Activated T-cell treated with anti-CD3 and anti-CD28 coated beads, Interleukin-2, amount 50 U/mL, for 24 hours (primary cell): ENCODE measurements at regions not wholly inside any gene's neighbourhood (a gene's known extent, or its start where the extent isn't known, plus 50 kb on each side); places are given as distances from the start of the nearest gene placed in this dataset.
"Not testable (repeated sequence)": the region's sequence is repeated elsewhere in the genome, so short reads cannot be mapped to it uniquely, and the experiment has no call there.

ENCODE experiments used
- DNase-seq: peaks from one replicate; pipeline ENCODE4 v3.0.0-alpha.2; 2020
- H3K27ac Mint-ChIP-seq: 2 replicates; pipeline ENCODE4 v1.8.0; 2020; ENCODE audit warnings: mild to moderate bottlenecking, mixed read lengths
- H3K27me3 Mint-ChIP-seq: 2 replicates; pipeline ENCODE4 v1.8.0; 2020; ENCODE audit warnings: mixed read lengths
- H3K36me3 Mint-ChIP-seq: 2 replicates; pipeline ENCODE4 v1.8.0; 2020; ENCODE audit warnings: low read depth, mixed read lengths
- H3K4me1 Mint-ChIP-seq: 2 replicates; pipeline ENCODE4 v1.8.0; 2020; ENCODE audit warnings: low read depth, mixed read lengths
- H3K4me3 Mint-ChIP-seq: 2 replicates; pipeline ENCODE4 v1.8.0; 2020; ENCODE audit warnings: mild to moderate bottlenecking, moderate library complexity, mixed read lengths
- H3K9me3 Mint-ChIP-seq: 2 replicates; pipeline ENCODE4 v1.8.0; 2020; ENCODE audit warnings: mixed read lengths

DNA sequence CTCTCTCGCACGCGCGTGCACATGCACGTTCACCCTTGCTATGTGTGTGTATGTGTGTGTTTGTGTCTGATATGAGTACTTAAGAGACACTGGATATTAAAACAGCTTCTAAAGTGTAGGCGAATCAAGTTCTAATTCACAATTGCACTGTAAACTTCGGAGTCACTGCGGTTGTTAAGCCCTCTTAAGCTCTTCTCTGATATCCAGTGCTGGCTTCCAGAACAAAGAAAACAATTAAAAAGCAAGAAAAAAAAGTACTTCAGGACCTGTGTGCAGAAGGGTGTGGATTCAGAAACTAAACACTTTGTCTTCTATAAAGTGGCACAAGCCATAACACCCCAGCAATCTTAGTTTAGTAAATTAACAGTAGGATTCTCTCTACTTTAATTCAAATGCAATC lies 300.2 kb downstream of the PCDH7 start:
- Mint-ChIP-seq H3K27ac (no peak overlapping the region), H3K4me1 (no peaks in the 10 kb centered on the region), H3K4me3 (no peak overlapping the region), H3K36me3 (no peaks in the 10 kb centered on the region), H3K27me3 (no peaks in the 10 kb centered on the region), H3K9me3 (peaks cover 10% of the 10 kb centered on the region)
- no peak for DNase-seq

DNA sequence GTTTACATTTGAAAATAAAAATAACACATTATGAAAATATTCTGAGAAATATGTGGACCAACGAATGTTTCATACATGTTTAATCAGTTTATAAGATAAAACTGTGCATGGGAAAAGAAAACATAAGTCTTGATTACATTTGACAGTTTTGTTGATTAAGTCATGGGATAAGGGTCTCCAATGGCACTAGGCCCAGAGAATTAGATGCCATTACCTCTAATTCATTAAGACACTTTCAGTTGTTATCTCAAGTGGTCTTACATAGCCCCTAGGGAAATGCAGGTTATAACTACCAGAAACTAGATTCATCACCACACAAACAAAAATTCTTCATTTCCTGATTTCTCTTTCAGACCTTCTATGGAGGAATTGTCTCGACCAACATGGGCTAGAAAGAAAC lies 300.8 kb downstream of the PCDH7 start:
- no peak for DNase-seq
- Mint-ChIP-seq H3K27ac (no peak overlapping the region), H3K4me3 (no peak overlapping the region), H3K27me3 (no peaks in the 10 kb centered on the region), H3K36me3 (no peaks in the 10 kb centered on the region), H3K9me3 (peaks cover 10% of the 10 kb centered on the region), H3K4me1 (no peaks in the 10 kb centered on the region)

DNA sequence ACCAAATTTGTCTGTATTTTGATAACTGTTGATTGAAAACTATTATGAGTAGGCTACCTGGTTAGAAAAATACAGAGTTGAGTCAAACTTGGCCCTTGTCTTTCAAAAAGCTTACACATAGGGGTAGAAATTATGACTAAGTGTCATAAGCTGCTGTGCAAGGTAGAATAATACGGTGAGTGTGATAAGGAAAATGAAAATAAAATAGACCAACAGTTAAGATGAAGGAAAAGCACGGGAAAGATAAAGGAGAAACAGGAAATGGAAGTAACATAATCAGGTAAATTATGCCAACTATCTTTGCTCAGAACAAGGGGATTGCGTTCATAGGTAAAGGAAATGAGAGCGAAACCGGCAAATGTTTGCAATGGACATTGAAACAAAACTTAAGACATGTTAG lies 302.5 kb downstream of the PCDH7 start:
- DNase-seq = no peak
- H3K27me3 Mint-ChIP-seq = no peaks in the 10 kb centered on the region

DNA sequence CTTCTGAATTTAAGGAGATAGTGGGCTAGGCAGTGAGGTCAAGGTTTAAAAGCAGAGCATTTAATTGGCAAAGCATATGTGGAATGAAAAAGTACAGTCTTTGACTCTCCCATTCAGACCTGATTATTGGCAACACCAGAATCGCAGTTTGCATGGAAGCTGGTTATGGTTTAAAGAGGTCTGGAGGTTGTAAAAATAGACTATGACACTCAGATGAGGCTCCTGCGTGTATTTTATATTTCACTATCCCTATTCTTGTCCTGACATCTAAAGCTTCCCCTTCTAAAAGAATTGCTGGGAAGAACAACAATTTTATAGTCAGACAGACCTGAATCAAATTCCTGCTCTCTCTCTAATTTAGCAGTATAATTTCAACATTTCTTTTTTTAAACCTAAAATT lies 302.9 kb downstream of the PCDH7 start:
- no peak for DNase-seq
- Mint-ChIP-seq H3K27me3 (no peaks in the 10 kb centered on the region), H3K27ac (no peak overlapping the region), H3K36me3 (no peaks in the 10 kb centered on the region), H3K9me3 (peaks cover 10% of the 10 kb centered on the region), H3K4me1 (no peaks in the 10 kb centered on the region), H3K4me3 (no peak overlapping the region)

More for the DNA sequence above, 302.5 kb downstream of the PCDH7 start:
- peaks cover 10% of the 10 kb centered on the region for H3K9me3 Mint-ChIP-seq
- no peak overlapping the region for H3K4me3 Mint-ChIP-seq
- H3K36me3 Mint-ChIP-seq = no peaks in the 10 kb centered on the region
- H3K4me1 Mint-ChIP-seq = no peaks in the 10 kb centered on the region
- no peak overlapping the region for H3K27ac Mint-ChIP-seq

DNA sequence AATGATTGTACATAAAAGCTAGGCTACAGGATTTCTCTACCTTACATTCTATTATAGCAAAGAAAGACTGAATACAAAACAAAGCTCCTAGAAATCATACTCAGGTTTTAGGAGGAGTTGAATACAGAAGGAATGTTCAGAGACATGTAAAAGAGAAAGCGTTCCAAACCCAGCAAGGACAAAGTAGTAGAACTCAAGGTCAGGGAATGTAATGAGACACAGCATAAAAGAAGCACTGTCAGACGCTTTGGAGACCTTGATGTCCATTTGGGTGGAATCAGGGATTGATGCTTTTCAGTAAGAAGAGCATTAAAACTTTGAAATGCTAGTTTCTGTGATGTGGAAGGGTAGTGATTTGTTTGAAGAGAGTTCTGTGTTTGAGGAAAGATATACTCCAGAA lies 303.6 kb downstream of the PCDH7 start:
- Mint-ChIP-seq H3K4me3 (no peak overlapping the region), H3K9me3 (peaks cover 10% of the 10 kb centered on the region), H3K36me3 (no peaks in the 10 kb centered on the region), H3K4me1 (no peaks in the 10 kb centered on the region), H3K27ac (no peak overlapping the region), H3K27me3 (no peaks in the 10 kb centered on the region)
- DNase-seq = no peak

DNA sequence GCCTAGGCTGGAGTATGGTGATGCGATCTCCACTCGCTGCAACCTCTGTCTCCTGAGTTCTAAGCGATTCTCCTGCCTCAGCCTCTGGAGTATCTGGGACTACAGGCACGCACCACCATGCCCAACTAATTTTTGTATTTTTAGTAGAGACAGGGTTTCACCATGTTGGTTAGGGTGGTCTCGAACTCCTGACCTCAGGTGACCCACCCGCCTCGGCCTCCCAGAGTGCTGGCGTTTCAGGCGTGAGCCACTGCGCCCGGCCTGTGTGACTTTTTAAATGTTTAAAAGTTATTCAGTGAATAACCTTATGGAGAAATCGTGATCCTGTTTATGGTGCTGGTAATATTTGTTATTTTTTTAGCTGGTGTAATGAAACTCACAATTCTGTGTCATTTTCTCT lies 304.6 kb downstream of the PCDH7 start:
- not testable (repeated sequence) for H3K9me3 Mint-ChIP-seq, H3K36me3 Mint-ChIP-seq, H3K27ac Mint-ChIP-seq, DNase-seq, H3K27me3 Mint-ChIP-seq, H3K4me1 Mint-ChIP-seq, H3K4me3 Mint-ChIP-seq

DNA sequence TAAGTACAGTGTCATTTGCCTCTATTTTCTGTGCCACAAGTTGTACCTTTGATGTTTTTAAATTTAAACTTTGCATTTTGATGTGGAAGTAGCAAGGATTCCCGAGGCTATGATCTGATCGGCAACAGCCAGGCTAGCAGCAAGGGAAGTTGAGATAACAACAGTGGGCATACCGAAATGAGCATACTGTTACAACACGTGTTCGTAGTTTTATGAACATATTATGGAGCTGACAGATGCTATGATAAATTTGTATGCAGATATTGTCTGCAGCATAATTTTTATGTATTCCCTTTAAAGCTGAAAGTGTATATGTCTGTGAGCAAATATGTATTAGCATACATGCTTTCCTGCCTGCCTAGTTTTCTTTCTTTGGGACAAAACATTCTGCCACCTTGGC lies 306.1 kb downstream of the PCDH7 start:
- Mint-ChIP-seq H3K9me3 (peaks cover 7% of the 10 kb centered on the region), H3K27me3 (no peaks in the 10 kb centered on the region), H3K4me1 (no peaks in the 10 kb centered on the region), H3K36me3 (no peaks in the 10 kb centered on the region), H3K4me3 (no peak overlapping the region), H3K27ac (no peak overlapping the region)
- no peak for DNase-seq

DNA sequence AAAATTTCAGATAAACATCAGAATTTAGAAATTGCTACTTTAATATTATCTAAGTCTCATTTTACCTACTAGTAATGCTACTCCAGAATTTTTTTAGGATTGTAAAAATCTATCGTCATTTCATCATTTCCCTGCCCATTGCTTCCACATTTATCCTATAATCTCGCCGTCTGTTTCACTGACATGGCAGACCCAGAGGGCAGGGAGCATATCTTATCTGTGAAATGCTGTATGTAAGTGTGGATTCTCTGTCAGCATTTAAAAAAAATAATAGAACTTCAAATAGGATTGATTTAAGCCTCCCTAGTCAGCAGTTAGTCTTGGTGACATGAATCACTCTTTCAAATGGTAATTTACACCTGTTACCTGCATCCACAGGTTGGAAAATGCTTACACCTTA lies 314.4 kb downstream of the PCDH7 start:
- no peak for DNase-seq
- Mint-ChIP-seq H3K36me3 (no peaks in the 10 kb centered on the region), H3K9me3 (peaks cover 13% of the 10 kb centered on the region), H3K27ac (no peak overlapping the region), H3K4me1 (no peaks in the 10 kb centered on the region), H3K4me3 (no peak overlapping the region), H3K27me3 (no peaks in the 10 kb centered on the region)

DNA sequence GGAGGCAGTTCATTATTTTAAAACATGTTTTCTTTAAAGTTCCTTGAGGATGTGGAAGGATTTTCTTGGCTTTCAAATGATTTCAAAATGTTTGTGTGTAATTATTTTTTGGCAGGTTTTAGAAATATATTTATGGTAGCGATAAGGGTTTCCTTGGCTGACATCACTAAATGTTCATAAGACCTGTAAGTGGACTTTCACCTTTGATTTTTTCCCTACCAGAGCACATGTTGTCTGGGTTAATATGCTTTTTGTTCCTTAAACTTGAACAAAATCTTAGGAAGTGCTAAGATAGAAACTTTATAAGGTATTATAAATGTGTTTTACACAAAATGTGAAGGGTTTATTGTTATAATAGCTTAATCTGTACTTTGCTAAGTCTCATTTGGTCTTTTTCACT lies 315.6 kb downstream of the PCDH7 start:
- Mint-ChIP-seq H3K9me3 (peaks cover 13% of the 10 kb centered on the region), H3K4me1 (no peaks in the 10 kb centered on the region), H3K36me3 (no peaks in the 10 kb centered on the region), H3K27me3 (no peaks in the 10 kb centered on the region), H3K4me3 (no peak overlapping the region), H3K27ac (no peak overlapping the region)
- DNase-seq = no peak

DNA sequence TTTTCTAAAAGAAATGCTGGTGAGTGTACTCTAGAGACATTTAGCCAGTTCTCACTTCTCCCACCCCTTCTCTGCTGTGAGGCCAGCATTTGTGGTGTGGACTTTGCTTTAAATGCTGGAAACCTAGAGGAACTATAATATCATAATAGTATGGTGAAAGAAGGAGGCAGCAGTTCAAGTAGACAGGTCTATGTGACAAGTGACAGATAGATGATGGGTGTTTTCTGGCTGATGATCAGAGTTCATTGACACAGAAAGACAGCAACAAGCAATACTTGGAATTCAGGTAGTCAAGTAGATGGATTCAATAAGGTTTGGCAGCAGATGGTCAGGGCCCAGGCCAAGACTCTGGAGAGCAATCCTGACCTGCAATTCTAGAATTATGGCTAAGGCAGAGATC lies 317.5 kb downstream of the PCDH7 start:
- H3K27ac Mint-ChIP-seq = no peak overlapping the region
- H3K4me3 Mint-ChIP-seq = no peak overlapping the region
- DNase-seq = no peak
- H3K4me1 Mint-ChIP-seq = no peaks in the 10 kb centered on the region
- H3K9me3 Mint-ChIP-seq = peaks cover 17% of the 10 kb centered on the region
- H3K36me3 Mint-ChIP-seq = no peaks in the 10 kb centered on the region
- H3K27me3 Mint-ChIP-seq = no peaks in the 10 kb centered on the region

DNA sequence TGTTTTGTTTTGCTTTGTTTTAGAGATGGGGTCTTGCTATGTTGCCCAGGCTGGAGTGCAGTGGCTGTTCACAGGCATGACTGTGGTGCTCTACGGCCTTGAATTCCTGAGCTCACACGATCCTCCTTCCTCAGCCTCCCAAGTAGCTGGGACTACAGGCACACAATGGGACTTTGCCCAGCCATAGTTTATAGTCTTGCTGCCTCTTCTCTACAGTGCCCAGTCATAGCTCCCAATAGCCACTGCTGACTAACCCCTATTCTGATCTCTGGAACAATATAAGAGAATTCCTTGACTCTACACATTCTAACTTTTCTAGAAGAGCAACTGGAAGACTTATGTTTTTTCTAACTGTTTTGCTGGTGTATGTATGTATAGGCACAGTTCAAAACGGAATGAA lies 319.2 kb downstream of the PCDH7 start:
- Mint-ChIP-seq H3K27me3 (no peaks in the 10 kb centered on the region), H3K4me3 (no peak overlapping the region), H3K36me3 (no peaks in the 10 kb centered on the region), H3K4me1 (no peaks in the 10 kb centered on the region), H3K9me3 (peaks cover 12% of the 10 kb centered on the region), H3K27ac (no peak overlapping the region)
- no peak for DNase-seq

DNA sequence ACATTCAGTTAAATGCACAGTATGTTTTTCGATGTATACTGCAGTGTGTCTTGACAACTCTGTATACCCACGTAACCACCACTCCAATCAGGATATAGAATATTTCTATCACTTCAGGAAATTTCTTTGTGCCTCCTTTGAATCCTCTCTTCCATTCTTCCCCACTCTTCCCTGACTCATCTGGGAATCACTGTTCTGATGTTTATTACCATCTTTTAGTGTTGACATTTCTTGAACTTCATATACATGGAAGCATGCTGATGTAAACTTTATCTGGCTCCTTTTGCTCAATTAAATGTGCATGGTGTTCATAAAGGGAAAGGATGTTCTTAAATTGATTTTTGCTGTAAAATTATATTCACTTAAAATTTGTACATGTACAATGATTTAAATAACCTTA lies 319.9 kb downstream of the PCDH7 start:
- Mint-ChIP-seq H3K27me3 (no peaks in the 10 kb centered on the region), H3K4me1 (no peaks in the 10 kb centered on the region), H3K4me3 (no peak overlapping the region), H3K9me3 (peaks cover 9% of the 10 kb centered on the region), H3K36me3 (no peaks in the 10 kb centered on the region), H3K27ac (no peak overlapping the region)
- DNase-seq = no peak

DNA sequence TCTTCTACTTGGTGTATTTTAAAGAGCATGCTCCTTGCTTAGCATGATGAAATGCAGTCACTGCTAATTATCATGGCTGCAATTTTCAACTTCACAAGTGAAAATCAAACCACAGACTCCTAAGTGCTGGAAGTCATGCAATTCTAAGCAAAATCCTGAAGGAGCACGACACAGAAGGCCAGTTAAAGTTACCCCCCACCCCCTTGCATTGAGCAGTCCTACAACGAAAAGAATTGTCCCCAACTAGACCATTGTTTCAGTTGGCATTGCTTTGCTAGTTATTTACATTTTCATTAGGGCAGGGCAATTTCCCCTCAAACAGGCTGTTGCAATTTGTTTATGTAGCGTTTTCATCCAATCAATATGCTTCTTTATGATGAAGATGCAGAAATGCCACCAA lies 321.2 kb downstream of the PCDH7 start:
- no peak for DNase-seq
- Mint-ChIP-seq H3K27ac (no peak overlapping the region), H3K27me3 (no peaks in the 10 kb centered on the region), H3K36me3 (no peaks in the 10 kb centered on the region), H3K4me1 (no peaks in the 10 kb centered on the region), H3K4me3 (no peak overlapping the region), H3K9me3 (peaks cover 10% of the 10 kb centered on the region)

DNA sequence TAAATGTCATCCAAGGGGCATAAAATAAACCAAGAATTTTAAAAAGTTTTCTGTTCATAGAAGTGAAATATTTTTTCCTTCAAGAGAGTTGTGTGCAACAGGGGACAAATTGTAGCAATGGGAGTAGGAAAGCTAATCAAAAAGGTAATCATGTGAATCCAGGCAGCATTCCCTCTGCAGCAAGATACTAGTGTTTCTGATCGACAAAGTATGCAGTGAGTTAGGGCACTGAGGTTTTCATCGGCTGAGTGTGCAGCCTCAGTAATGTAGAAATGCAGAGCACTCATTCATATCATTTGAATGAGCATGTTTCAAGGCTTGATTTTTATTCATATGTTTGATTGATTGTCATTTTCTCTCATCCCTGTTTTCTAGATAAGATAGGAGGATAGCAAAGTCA lies 321.7 kb downstream of the PCDH7 start:
- no peak overlapping the region for H3K4me3 Mint-ChIP-seq
- no peaks in the 10 kb centered on the region for H3K4me1 Mint-ChIP-seq
- no peaks in the 10 kb centered on the region for H3K36me3 Mint-ChIP-seq
- H3K27me3 Mint-ChIP-seq = no peaks in the 10 kb centered on the region
- DNase-seq = no peak
- H3K27ac Mint-ChIP-seq = no peak overlapping the region
- peaks cover 10% of the 10 kb centered on the region for H3K9me3 Mint-ChIP-seq

DNA sequence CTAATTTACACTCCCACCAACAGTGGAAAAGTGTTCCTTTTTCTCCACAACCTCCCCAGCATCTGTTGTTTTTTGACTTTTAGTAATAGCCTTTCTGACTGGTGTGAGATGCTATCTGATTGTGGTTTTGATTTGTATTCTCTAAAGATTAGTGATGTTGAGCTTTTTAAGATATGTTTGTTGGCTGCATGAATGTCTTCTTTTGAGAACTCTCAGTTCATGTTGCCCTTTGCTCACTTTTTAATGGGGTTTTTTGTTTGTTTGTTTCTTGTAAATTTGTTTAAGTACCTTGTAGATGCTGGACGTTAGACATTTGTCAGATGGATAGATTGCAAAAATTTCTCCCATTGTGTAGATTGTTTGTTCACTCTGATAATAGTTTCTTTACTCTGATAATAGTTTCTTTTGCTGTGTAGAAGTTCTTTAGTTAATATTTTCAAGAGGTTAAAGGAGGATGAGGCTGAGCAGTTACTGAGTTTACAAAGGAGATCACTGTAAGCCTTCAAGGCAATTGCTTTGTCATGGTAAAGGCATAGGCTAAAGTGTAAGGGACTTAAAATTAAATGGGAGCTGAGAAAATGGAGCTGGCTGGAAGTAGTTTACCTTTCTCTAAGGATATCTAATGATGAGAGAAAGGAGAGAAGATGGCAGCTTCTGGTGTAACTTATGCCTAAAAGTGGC lies 323.4 kb downstream of the PCDH7 start:
- Mint-ChIP-seq H3K27ac (no peak overlapping the region), H3K4me1 (no peaks in the 10 kb centered on the region), H3K36me3 (no peaks in the 10 kb centered on the region), H3K4me3 (no peak overlapping the region), H3K27me3 (no peaks in the 10 kb centered on the region), H3K9me3 (peaks cover 10% of the 10 kb centered on the region)
- DNase-seq = no peak

DNA sequence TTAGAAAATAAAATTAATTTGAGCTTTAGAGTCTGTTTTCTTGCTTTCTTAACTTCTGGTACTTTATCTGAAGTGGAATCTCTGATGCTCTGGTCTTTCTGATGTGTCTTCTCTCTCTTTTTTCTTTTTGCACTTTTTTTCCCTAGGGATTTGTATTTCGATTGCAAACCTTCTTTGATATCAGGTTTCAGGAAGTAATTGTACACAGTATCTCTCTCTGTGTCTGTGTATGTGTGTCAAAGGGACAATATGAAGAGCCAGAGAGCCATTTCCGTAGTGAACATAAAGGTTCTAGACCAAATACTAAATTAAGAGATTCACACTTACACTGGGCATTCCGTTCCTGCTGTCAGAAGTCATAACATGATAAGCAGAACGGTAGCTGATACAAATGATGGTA lies 325.0 kb downstream of the PCDH7 start:
- Mint-ChIP-seq H3K27me3 (no peaks in the 10 kb centered on the region), H3K27ac (no peak overlapping the region), H3K4me1 (no peaks in the 10 kb centered on the region), H3K36me3 (no peaks in the 10 kb centered on the region), H3K9me3 (peaks cover 8% of the 10 kb centered on the region), H3K4me3 (no peak overlapping the region)
- no peak for DNase-seq
